ENCODE measurements at regions not wholly inside any gene's neighbourhood (a gene's known extent, or its start where the extent isn't known, plus 50 kb on each side); places are given as distances from the start of the nearest gene placed in this dataset.
"Not testable (repeated sequence)": the region's sequence is repeated elsewhere in the genome, so short reads cannot be mapped to it uniquely, and the experiment has no call there.

DNA sequence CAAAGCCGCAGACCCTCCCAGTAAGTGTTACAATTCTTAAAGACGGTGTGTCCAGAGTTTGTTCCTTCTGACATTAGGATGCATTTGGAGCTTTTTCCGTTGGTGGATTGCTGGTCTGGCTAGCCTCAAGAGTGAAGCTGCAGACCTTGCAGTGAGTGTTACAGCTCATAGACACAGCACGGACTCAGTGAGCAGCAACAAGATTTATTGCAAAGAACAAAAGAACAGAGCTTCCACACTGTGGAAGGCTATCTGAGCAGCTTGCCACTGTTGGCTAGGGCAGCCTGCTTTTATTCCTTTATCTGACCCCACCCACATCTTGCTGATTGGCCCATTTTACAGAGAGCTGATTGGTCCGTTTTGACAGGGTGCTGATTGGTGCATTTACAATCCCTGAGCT lies 242.8 kb upstream of the SGCG start:
- Mint-ChIP-seq H3K36me3 (ENCODE audit: low read depth) (no peaks in the 10 kb centered on the region), H3K4me1 (no peaks in the 10 kb centered on the region), H3K4me3 (no peak overlapping the region), H3K27ac (ENCODE audit: unreplicated experiment) (peak overlapping the region; percentile 50), H3K9me3 (no peaks in the 10 kb centered on the region), H3K27me3 (ENCODE audit: low read depth) (no peaks in the 10 kb centered on the region)
- TF ChIP-seq, protein P1, sequence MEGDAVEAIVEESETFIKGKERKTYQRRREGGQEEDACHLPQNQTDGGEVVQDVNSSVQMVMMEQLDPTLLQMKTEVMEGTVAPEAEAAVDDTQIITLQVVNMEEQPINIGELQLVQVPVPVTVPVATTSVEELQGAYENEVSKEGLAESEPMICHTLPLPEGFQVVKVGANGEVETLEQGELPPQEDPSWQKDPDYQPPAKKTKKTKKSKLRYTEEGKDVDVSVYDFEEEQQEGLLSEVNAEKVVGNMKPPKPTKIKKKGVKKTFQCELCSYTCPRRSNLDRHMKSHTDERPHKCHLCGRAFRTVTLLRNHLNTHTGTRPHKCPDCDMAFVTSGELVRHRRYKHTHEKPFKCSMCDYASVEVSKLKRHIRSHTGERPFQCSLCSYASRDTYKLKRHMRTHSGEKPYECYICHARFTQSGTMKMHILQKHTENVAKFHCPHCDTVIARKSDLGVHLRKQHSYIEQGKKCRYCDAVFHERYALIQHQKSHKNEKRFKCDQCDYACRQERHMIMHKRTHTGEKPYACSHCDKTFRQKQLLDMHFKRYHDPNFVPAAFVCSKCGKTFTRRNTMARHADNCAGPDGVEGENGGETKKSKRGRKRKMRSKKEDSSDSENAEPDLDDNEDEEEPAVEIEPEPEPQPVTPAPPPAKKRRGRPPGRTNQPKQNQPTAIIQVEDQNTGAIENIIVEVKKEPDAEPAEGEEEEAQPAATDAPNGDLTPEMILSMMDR (conservative IDR thresholded peaks at IDR 0.05) = no peak
- no peak for DNase-seq (ENCODE audit: low read depth, low spot score)

DNA sequence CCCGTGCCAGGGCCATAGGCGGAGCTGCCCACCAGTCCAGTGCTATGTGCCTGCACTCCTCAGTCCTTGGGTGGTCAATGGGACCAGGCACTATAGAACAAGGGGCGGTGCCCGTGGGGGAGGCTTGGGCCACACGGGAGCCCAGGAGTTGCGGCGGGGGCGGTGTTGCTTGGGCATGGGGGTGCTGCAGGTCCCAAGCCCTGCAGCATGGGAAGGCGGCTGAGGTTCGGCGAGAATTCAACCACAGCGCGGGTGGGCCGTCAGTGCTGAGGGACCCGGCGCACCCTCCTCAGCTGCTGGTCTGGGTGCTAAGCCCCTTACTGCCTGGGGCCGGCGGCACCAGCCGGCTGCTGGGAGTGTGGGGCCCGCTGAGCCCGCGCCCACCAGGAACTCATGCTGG lies 242.2 kb upstream of the SGCG start:
- H3K27me3 Mint-ChIP-seq (ENCODE audit: low read depth) = no peaks in the 10 kb centered on the region
- DNase-seq (ENCODE audit: low read depth, low spot score) = no peak
- no peak overlapping the region for H3K27ac Mint-ChIP-seq (ENCODE audit: unreplicated experiment)
- no peak overlapping the region for H3K4me3 Mint-ChIP-seq
- H3K36me3 Mint-ChIP-seq (ENCODE audit: low read depth) = no peaks in the 10 kb centered on the region
- no peaks in the 10 kb centered on the region for H3K4me1 Mint-ChIP-seq
- TF ChIP-seq, protein P1 (conservative IDR thresholded peaks at IDR 0.05) = no peak
- H3K9me3 Mint-ChIP-seq = no peaks in the 10 kb centered on the region

DNA sequence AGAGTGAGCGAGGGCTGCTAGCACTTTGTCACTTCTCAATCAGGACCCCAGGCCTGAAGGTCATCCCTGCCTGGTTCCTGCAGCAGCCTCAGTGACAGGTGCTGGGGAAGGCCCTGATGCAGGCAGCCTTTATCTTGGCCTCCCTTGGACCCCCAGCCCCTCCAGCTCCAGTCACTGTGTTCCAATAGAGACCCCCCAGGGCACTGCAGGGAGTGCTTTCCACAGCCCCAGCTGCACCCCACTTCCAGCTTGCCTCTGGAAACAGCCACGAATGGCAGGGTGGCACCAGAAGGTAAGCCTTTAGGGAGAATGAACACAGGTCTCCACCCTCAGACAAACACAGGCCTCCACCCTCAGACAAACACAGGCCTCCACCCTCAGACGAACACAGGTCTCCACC lies 241.6 kb upstream of the SGCG start:
- DNase-seq (ENCODE audit: low read depth, low spot score) = no peak
- H3K36me3 Mint-ChIP-seq (ENCODE audit: low read depth) = no peaks in the 10 kb centered on the region
- no peaks in the 10 kb centered on the region for H3K9me3 Mint-ChIP-seq
- no peaks in the 10 kb centered on the region for H3K4me1 Mint-ChIP-seq
- TF ChIP-seq, protein P1 (conservative IDR thresholded peaks at IDR 0.05) = no peak
- H3K27me3 Mint-ChIP-seq (ENCODE audit: low read depth) = no peaks in the 10 kb centered on the region
- H3K27ac Mint-ChIP-seq (ENCODE audit: unreplicated experiment) = no peak overlapping the region
- no peak overlapping the region for H3K4me3 Mint-ChIP-seq

DNA sequence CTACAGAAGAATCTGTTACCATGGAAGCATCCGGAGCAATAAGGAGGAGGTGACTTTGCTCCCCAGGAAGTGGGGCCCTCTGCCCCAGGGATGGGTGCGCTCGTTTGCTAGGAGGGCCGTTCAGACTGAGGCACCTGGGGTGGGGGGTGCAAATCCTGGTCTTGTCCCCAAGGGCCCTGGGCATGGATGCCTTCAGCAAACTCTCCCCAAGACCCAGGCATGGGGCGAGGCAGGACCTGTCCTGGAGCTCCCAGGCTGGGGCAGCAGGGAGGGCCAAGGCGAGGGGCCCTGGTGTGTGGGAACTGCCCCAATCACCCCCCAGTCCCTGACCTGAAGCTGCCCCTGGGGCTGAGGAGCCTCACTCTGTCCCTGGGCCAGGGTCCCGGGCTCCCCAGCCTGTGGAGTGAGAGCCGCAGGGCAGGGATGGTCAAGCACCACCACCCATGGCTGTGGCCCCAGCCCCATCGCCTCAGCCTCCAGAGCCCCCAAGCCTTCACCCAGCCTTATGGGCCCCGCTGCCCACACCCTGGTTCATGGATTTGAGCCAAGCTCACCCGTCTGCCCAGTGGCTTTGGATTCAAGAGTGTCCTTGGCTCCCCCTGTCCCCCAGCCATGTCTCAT lies 240.6 kb upstream of the SGCG start:
- H3K27me3 Mint-ChIP-seq (ENCODE audit: low read depth) = no peaks in the 10 kb centered on the region
- TF ChIP-seq, protein P1 (conservative IDR thresholded peaks at IDR 0.05) = no peak
- H3K27ac Mint-ChIP-seq (ENCODE audit: unreplicated experiment) = no peak overlapping the region
- H3K4me1 Mint-ChIP-seq = no peaks in the 10 kb centered on the region
- no peak for DNase-seq (ENCODE audit: low read depth, low spot score)
- H3K36me3 Mint-ChIP-seq (ENCODE audit: low read depth) = no peaks in the 10 kb centered on the region
- H3K9me3 Mint-ChIP-seq = no peaks in the 10 kb centered on the region
- H3K4me3 Mint-ChIP-seq = no peak overlapping the region

DNA sequence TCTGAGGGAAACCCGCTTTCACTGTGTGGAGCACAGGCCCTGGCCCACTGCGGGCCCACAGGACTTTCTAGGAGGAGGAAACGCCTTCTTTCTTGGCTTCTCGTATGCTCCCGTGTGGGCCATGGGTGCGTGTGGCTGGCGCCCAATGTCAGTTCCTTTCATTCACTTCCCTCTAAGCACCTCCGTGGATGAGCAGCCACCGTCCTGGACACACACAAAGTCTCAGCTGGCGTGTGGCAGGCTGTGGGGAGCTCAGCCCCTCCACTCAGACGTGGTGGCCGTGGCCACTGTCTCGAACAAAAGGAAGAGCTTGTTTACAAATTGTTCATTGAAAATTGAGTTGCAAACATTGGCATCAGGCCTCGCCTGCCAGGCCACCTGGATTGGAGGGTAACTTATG lies 240.0 kb upstream of the SGCG start:
- no peak for DNase-seq (ENCODE audit: low read depth, low spot score)
- no peaks in the 10 kb centered on the region for H3K9me3 Mint-ChIP-seq
- TF ChIP-seq, protein P1 (conservative IDR thresholded peaks at IDR 0.05) = no peak
- H3K27ac Mint-ChIP-seq (ENCODE audit: unreplicated experiment) = no peak overlapping the region
- no peaks in the 10 kb centered on the region for H3K36me3 Mint-ChIP-seq (ENCODE audit: low read depth)
- no peak overlapping the region for H3K4me3 Mint-ChIP-seq
- H3K27me3 Mint-ChIP-seq (ENCODE audit: low read depth) = no peaks in the 10 kb centered on the region
- no peaks in the 10 kb centered on the region for H3K4me1 Mint-ChIP-seq

DNA sequence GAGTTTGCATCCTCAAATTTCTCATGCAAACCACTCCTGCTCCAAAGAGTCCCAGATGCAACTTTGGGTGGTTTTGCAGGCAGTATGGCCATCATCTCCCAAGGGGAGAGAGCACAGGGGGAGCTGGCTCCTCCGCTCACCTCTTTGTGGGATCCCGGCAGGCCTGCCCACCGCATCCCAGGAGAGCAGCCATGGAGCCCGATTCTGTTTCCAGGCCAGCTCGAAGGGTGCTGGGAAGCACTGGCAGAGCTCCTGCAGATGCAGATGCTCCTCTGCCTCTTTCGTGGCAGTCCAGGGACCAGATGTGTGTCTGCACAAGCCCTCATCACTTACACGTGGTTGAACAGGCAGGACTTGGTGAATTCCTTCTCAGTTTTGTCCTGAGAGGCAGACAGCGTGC lies 239.3 kb upstream of the SGCG start:
- H3K9me3 Mint-ChIP-seq, H3K4me3 Mint-ChIP-seq: not testable (repeated sequence)

DNA sequence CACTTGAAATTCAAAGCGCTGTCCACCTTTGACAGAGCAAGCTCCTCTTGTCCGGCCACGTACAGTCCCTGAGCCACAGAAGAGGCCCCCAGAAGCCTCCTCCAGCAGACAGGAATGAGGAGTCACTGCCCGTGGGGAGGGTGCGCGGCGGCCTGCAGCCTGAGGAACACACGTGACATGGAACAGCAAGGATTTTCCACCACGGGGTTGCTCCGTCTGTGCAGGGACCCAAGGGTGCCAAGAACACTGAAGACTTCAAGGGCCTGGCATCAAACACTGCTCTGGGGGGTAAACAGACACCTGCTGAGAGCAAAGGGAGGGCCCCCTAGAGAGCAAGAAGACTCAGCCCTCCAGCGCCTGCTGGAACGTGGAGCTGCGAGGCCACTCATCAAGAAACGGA lies 237.9 kb upstream of the SGCG start:
- H3K27ac Mint-ChIP-seq (ENCODE audit: unreplicated experiment); H3K4me1 Mint-ChIP-seq; H3K4me3 Mint-ChIP-seq; H3K27me3 Mint-ChIP-seq (ENCODE audit: low read depth); H3K36me3 Mint-ChIP-seq (ENCODE audit: low read depth); DNase-seq (ENCODE audit: low read depth, low spot score); H3K9me3 Mint-ChIP-seq: not testable (repeated sequence)

More for the DNA sequence above, 239.3 kb upstream of the SGCG start:
- DNase-seq (ENCODE audit: low read depth, low spot score); H3K36me3 Mint-ChIP-seq (ENCODE audit: low read depth); H3K4me1 Mint-ChIP-seq; H3K27ac Mint-ChIP-seq (ENCODE audit: unreplicated experiment); H3K27me3 Mint-ChIP-seq (ENCODE audit: low read depth): not testable (repeated sequence)
